Muscle of arm (tissue), 1 donor: ENCODE measurements at regions not wholly inside any gene's neighbourhood (a gene's known extent, or its start where the extent isn't known, plus 50 kb on each side); places are given as distances from the start of the nearest gene placed in this dataset.
A peak's percentile ranks its signal among the peaks of the same experiment; 100 is the strongest.

Source experiments
- DNase-seq: peaks from one replicate; pipeline ENCODE4 v3.0.0-alpha.2; 2013

DNA sequence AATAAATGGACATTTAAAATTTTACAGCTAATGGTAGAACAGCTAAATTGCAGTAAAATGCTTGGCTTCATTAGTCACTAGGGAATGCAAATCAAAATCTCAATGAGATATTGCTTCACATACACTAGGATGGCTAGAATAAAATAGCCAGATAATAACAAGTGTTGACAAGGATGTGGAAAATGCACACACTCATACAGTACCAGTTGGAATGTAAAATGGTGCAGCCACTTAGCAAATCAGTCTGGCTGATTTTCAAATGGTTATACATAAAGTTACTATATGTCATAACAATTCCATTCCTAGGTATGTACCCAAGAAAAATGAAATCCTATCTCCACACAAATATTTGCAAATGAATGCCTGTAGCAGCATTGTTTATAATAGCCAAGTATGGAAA, 452.1 kb downstream of the HDGFL1 start:
- DNase-seq: no peak

DNA sequence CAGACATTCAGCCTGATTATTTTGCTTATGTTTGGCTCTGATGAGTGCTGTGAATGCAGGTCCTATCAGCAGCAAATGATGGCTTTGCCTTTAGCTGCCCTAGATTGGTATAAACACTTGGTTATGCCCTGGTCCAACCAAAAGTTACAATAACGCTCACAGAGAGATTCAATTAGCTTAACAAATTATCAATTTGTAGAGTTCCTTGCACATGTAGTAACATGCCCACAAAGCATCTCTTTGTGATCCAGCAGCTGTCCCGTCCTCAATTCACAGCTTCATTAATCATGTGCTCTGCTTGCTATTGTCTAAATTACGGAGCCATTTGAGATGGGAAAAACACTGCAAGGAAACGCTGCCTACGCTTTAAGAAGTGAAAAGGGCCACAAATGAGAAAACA, 457.9 kb downstream of the HDGFL1 start:
- no peak for DNase-seq

GRCh38 chr6:23031986-23032385, 462.6 kb downstream of the HDGFL1 start:
- DNase-seq: no peak

DNA sequence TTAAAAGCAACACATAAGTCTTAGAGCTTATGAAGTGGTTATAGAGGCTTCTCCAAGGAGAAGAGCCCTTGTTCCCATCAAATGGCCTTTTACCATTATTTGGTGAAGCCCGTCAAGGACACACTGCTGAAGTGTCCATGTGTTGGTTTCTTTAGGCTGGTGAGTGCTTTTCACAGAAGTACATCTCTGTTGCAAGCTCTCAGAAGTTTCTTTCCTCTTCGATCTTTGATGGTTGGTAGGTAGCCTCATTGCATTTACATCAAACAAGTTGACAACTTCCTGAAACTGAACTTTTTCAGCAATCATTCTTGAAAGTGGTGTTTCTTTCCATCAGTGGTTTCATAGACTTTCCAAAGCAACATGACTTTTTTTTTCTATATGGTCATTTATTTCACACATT, 465.6 kb downstream of the HDGFL1 start:
- no peak for DNase-seq

DNA sequence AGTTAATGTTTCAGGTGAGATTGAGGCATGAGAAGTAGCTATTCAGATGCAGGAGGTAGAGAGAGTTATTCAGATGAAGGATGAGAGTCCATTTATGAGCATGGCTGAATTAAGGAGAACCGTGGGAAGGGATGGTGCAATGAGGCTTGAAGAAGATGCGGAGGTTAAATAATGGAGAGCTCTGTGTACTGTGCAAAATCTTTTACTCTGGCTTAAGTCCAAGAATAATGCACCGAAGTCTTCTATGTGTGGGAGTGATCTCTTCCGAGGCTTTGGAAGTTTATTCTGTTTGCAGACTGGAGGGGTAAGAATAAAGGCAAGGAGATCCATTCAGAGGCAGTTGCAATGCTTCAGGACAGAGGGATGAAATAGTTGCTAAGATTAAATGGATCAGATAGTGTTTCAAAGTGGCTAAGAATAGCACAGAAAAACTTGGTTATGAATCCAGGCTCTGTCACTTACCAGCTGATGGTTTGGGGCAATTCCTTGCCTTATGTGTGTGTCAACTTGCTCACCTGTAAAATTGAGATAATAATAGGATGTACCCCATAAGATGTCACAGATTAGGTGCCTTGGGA, 467.1 kb downstream of the HDGFL1 start:
- DNase-seq: no peak

DNA sequence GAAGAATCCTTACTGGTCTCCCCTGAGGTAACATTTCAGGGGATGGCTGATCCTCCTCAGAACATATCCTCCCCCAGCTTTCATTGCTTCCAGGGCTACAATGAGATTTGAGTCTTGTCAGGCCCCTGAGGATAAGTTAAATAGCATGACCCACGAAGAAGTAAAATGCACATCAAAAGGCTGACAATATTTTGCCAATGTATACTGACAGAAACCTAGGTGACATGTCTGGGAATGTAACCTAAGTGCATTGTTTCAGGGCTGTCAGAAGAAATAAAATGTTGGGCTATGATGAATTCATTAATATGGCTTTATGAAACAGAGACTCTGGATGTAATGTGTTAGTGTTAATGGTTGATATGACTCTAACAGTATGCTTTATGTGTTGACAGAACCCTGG, 471.5 kb downstream of the HDGFL1 start:
- no peak for DNase-seq

- DNase-seq: no peak
Observed at GRCh38 chr6:23045280-23045679, 475.9 kb downstream of the HDGFL1 start.

- no peak for DNase-seq
Observed at GRCh38 chr6:23055523-23055922, 486.2 kb downstream of the HDGFL1 start.

- DNase-seq: no peak
Observed at GRCh38 chr6:23073821-23074220, 504.5 kb downstream of the HDGFL1 start.

DNA sequence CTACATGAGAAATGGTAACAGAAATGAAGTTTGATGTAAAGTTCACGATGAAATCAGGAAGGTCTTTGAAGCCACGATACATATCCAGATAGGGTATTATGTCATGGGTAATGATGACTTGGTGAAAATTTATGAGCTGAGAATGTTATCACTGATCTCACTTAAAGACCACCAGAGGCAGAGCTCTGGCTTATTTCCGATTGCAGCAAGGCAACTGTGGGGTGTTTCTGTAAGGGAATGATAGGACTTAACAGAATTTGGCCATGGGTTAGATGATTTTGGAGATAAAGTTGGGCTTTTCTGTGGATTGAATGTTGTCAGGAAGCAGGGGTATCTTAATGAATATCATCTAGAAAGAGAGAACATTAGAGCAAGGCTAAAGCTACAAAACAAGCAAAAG, 508.4 kb downstream of the HDGFL1 start:
- no peak for DNase-seq

GRCh38 chr6:23081701-23082100, 512.3 kb downstream of the HDGFL1 start:
- no peak for DNase-seq

- no peak for DNase-seq
Observed at GRCh38 chr6:23086100-23086499, 516.7 kb downstream of the HDGFL1 start.

- no peak for DNase-seq
Observed at GRCh38 chr6:23087471-23087870, 518.1 kb downstream of the HDGFL1 start.

GRCh38 chr6:23088761-23089160, 519.4 kb downstream of the HDGFL1 start:
- DNase-seq: peak; percentile 49

DNA sequence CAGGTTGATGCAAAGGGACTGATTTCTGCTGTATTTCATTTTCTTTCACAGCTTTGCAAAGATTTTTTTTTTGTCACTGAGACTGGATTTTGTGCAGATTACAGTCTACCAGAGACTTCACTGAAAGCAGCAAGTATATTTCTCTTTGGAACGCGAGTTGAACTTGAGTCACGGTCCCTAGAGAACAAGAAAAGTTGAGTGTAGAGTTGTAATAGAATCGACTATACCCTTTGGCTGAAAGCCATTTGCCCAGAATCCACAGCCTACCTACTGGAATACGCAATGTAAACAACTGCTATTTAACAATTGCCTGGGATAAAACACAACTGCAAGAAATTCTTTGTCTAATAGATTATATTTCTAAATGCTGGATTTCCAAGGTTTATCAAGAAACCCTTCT, 520.6 kb downstream of the HDGFL1 start:
- no peak for DNase-seq

GRCh38 chr6:23091795-23092194, 522.4 kb downstream of the HDGFL1 start:
- no peak for DNase-seq

DNA sequence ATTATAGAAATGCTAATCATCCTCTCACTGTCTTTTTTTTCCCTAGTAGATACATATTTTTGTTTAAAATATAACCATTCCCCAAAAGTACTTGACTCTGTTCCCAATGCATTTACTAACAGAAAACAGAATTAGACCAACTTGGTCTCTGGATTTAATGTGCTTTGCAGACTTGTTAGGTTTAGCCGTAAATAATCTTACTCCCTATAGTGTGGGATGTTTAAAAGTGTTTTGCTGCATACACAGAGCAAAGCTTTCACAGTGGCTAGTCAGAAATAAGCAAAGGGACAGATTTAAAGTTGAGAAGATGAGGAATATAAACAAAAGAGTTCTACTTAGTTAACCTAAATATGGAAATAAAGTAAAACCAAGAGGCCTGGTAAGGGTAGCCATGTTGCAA, 527.5 kb downstream of the HDGFL1 start:
- DNase-seq: no peak

DNA sequence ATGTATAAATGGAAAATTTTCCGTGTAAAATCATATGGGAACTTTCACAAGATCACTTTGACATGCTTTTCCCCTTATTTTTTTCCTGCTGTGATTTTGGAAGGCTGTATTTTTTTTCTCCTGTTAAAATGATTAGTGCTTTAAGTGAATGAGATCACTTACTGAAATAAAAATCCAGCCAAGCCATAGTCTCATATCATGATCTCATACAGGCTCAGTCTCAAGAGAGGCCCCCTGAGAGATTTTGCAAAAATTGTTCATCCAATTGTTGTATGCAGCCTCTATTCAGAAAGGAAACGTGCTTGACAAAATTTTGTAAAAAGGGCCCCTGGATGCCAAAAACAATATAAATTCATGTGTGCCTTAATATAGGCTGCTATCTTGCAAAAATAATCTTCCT, 528.2 kb downstream of the HDGFL1 start:
- DNase-seq: peak; percentile 85

GRCh38 chr6:23106951-23107350, 537.6 kb downstream of the HDGFL1 start:
- DNase-seq: no peak

DNA sequence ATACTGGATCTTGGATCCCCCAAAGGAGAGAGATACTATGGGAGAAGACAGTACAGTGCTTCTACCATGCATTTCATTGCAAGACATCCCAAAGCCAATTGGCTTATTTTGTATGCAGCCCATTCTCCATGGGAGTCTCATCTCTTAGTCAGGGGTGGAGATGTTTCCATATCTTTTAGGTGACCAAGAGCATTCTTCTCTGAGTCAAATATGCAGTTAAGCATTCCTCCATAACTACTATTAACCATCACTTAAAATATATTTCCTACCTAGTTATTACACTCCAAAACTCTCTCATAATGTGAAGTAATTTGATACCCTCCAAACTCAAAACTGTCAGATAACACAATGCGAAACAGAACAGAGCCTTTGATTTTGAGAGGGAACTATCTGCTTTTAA, 542.6 kb downstream of the HDGFL1 start:
- DNase-seq: no peak

- DNase-seq: no peak
Observed at GRCh38 chr6:23114812-23115504, 545.6 kb downstream of the HDGFL1 start.

- no peak for DNase-seq
Observed at GRCh38 chr6:23137611-23138010, 568.2 kb downstream of the HDGFL1 start.

DNA sequence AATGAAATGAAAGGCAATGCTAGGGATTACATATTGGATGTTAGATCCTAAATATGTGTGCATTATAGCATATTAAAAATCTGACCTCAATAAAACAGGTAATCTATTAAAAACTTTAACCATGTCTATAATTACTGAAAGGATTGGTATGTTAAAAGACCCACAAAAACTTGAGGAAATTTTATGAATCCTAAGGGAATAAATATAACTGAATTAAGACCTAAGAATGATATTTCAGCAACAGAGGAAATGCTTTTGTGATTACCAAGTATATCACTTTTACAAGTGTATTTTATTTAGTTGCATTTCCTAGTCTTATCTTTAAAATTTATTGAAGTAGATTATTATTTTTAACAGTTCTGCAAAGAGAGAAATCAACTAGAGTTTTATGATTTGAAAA, 571.5 kb downstream of the HDGFL1 start:
- DNase-seq: no peak

DNA sequence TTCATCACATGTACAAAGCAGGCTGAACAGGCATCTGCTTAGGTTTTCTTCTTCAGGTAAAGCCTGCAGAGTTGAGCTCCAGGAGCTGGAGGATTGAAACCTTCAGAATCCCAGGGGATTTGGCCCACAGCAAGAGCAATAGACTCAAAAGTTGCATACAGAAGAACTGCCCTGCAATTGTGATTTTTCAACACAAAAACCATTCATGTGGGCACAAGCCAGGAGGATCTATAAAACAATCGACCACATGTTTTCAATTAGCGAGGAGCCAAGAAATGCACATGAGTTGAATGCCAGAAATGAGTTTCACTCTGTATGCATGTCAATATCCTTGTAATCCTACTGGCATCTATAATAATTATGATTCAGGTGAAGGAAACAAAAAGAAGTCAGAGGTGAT, 576.4 kb downstream of the HDGFL1 start:
- no peak for DNase-seq
